ENCODE measurements at regions not wholly inside any gene's neighbourhood (a gene's known extent, or its start where the extent isn't known, plus 50 kb on each side); places are given as distances from the start of the nearest gene placed in this dataset.

GRCh38 chr3:41094351-41094750, 105.0 kb upstream of the CTNNB1 start:
- H3K9ac ChIP-seq (ENCODE audit: low read length): no peak overlapping the region
- no peaks in the 10 kb centered on the region for H3K4me1 ChIP-seq (ENCODE audit: control insufficient read depth, insufficient read depth, low read length)
- no peaks in the 10 kb centered on the region for H3K36me3 ChIP-seq (ENCODE audit: control insufficient read depth, insufficient read depth, low read length)
- no peak overlapping the region for H3K4me3 ChIP-seq (ENCODE audit: low read length)
- H3K9me3 ChIP-seq (ENCODE audit: control insufficient read depth, low read length): no peaks in the 10 kb centered on the region
- no peaks in the 10 kb centered on the region for H3K27me3 ChIP-seq (ENCODE audit: control insufficient read depth, insufficient read depth, low read length)

DNA sequence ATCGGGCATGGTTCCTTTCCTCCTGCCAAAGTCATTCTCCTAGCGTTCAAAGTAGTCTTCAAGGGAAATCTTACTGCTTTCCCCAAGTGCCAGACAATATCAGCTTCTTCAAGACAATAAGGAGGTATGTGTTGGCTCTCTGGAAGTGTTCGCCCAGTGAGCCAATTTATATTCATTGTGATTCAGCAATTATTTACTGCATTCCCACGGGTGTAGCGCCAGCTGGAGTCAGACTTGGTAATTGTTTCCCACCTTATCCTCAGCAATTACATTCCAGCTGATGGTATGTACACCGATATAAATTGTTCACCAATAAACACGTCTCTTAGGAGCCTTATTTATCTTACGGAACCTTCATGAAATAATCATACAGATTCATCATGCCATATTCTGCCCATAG, 103.6 kb upstream of the CTNNB1 start:
- no peaks in the 10 kb centered on the region for H3K9me3 ChIP-seq (ENCODE audit: control insufficient read depth, low read length)
- H3K4me3 ChIP-seq (ENCODE audit: low read length): no peak overlapping the region
- no peak overlapping the region for H3K9ac ChIP-seq (ENCODE audit: low read length)
- H3K4me1 ChIP-seq (ENCODE audit: control insufficient read depth, insufficient read depth, low read length): no peaks in the 10 kb centered on the region
- H3K36me3 ChIP-seq (ENCODE audit: control insufficient read depth, insufficient read depth, low read length): no peaks in the 10 kb centered on the region
- H3K27me3 ChIP-seq (ENCODE audit: control insufficient read depth, insufficient read depth, low read length): no peaks in the 10 kb centered on the region

DNA sequence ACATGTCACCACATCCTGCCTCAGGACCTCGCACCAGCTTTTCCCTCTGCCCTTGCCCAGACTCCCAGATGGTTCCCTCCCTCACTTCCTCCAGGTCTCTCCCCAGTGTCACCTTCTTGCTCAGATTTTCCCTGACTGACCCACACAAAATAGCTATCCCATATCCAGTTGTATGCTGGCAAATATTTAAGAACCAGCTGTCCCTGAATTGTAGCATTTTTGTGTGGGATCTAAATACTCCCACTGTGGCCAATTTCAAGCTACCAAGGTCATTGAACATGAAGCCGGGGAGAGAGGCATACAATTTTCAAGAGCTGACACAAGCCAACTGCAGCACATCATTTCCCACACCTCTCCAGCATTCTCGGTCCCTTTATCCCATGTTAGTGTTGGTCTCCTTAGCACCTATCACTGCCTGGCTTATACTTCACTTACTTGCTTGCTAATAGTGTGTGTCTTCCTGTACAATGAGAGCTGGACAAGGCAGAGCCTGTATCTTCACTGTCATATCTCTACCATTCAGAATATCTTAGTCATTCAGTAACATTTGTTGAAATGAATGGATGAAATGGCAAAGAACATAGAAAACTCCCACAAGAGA, 101.3 kb upstream of the CTNNB1 start:
- Histone ChIP-seq H3K9me3 (ENCODE audit: control insufficient read depth, low read length) (no peaks in the 10 kb centered on the region), H3K27me3 (ENCODE audit: control insufficient read depth, insufficient read depth, low read length) (no peaks in the 10 kb centered on the region), H3K36me3 (ENCODE audit: control insufficient read depth, insufficient read depth, low read length) (no peaks in the 10 kb centered on the region), H3K9ac (ENCODE audit: low read length) (no peak overlapping the region), H3K4me3 (ENCODE audit: low read length) (no peak overlapping the region), H3K4me1 (ENCODE audit: control insufficient read depth, insufficient read depth, low read length) (peaks cover 12% of the 10 kb centered on the region)

- Histone ChIP-seq H3K9ac (ENCODE audit: low read length) (no peak overlapping the region), H3K9me3 (ENCODE audit: control insufficient read depth, low read length) (no peaks in the 10 kb centered on the region), H3K27me3 (ENCODE audit: control insufficient read depth, insufficient read depth, low read length) (no peaks in the 10 kb centered on the region), H3K36me3 (ENCODE audit: control insufficient read depth, insufficient read depth, low read length) (no peaks in the 10 kb centered on the region), H3K4me3 (ENCODE audit: low read length) (no peak overlapping the region), H3K4me1 (ENCODE audit: control insufficient read depth, insufficient read depth, low read length) (peaks cover 14% of the 10 kb centered on the region)
These were observed 98.1 kb upstream of the CTNNB1 start for GRCh38 chr3:41101231-41101630.

DNA sequence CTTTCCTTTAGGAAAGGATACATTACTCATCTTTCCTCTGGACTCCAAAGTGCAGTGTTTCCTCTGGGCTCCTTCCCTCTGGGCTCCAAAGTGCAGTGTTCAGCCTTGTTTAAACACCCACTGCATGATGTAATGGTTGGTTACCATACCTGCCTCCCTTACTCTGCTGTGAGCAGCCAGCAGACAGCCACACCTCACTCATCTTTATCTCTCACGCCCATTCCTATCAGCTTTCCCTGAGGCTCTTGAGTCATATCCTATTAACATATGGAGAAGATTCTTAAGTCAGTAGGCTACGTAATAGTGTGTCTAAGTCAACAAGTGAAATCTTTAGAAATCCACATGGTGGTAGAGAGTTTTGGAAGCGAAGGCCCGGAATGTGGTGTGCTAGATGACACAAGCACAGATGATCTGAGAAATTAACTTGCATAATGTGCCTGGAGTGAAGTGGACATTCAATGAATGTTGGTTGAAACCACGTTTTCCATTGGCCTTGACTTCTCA, 97.2 kb upstream of the CTNNB1 start:
- H3K4me1 ChIP-seq (ENCODE audit: control insufficient read depth, insufficient read depth, low read length): peaks cover 14% of the 10 kb centered on the region
- H3K36me3 ChIP-seq (ENCODE audit: control insufficient read depth, insufficient read depth, low read length): no peaks in the 10 kb centered on the region
- no peaks in the 10 kb centered on the region for H3K9me3 ChIP-seq (ENCODE audit: control insufficient read depth, low read length)

DNA sequence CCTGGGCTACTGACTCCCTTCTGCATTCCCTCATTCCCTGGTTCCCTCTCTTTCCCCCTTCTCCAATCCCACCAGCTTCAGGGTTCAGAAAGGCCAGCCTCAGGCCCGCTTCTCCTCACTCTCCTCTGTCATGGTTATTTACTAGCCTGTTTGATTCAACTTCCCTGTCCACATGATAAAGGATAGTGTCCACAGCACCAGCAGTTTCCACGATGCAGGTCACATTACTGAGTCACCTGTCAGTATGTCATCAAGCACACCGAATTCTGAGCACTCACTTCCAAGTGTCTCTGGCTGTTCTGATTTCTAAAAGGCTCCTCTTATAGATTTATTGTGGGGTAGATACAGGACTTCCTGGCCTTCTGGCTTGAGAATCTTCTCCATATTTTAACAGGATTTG, 96.6 kb upstream of the CTNNB1 start:
- H3K4me1 ChIP-seq (ENCODE audit: control insufficient read depth, insufficient read depth, low read length): peaks cover 14% of the 10 kb centered on the region
- no peaks in the 10 kb centered on the region for H3K27me3 ChIP-seq (ENCODE audit: control insufficient read depth, insufficient read depth, low read length)
- no peaks in the 10 kb centered on the region for H3K36me3 ChIP-seq (ENCODE audit: control insufficient read depth, insufficient read depth, low read length)
- H3K9ac ChIP-seq (ENCODE audit: low read length): no peak overlapping the region
- H3K4me3 ChIP-seq (ENCODE audit: low read length): no peak overlapping the region
- H3K9me3 ChIP-seq (ENCODE audit: control insufficient read depth, low read length): no peaks in the 10 kb centered on the region

More for the DNA sequence above, 97.2 kb upstream of the CTNNB1 start:
- Histone ChIP-seq H3K27me3 (ENCODE audit: control insufficient read depth, insufficient read depth, low read length) (no peaks in the 10 kb centered on the region), H3K9ac (ENCODE audit: low read length) (no peak overlapping the region), H3K4me3 (ENCODE audit: low read length) (no peak overlapping the region)

DNA sequence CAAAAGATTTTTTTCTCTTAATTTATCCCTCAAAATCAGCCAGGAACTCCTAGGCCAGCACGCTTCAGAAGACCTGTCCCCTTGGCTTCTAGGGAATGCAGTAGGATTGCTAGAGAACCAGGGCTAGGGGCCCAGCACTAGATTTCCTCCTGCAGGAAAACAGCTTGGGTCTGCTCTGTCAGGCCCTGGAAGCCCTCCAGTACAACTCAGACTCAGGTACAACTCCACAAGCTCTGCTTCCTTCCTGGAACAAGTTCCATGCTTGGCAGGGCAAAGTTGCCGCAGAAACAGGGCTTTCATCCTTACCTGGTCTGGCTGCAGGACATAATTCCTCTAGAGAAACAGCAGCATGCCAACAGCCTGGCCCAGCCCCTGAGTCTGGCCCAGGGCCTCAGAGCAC, 96.1 kb upstream of the CTNNB1 start:
- Histone ChIP-seq H3K9me3 (ENCODE audit: control insufficient read depth, low read length) (no peaks in the 10 kb centered on the region), H3K27me3 (ENCODE audit: control insufficient read depth, insufficient read depth, low read length) (no peaks in the 10 kb centered on the region), H3K4me3 (ENCODE audit: low read length) (no peak overlapping the region), H3K36me3 (ENCODE audit: control insufficient read depth, insufficient read depth, low read length) (no peaks in the 10 kb centered on the region), H3K4me1 (ENCODE audit: control insufficient read depth, insufficient read depth, low read length) (peaks cover 14% of the 10 kb centered on the region), H3K9ac (ENCODE audit: low read length) (no peak overlapping the region)

- Histone ChIP-seq H3K4me1 (ENCODE audit: control insufficient read depth, insufficient read depth, low read length) (peaks cover 14% of the 10 kb centered on the region), H3K36me3 (ENCODE audit: control insufficient read depth, insufficient read depth, low read length) (no peaks in the 10 kb centered on the region), H3K9ac (ENCODE audit: low read length) (no peak overlapping the region), H3K9me3 (ENCODE audit: control insufficient read depth, low read length) (no peaks in the 10 kb centered on the region), H3K4me3 (ENCODE audit: low read length) (no peak overlapping the region), H3K27me3 (ENCODE audit: control insufficient read depth, insufficient read depth, low read length) (no peaks in the 10 kb centered on the region)
These were observed 95.2 kb upstream of the CTNNB1 start for GRCh38 chr3:41104147-41104546.

GRCh38 chr3:41106691-41107090, 92.6 kb upstream of the CTNNB1 start:
- Histone ChIP-seq H3K9me3 (ENCODE audit: control insufficient read depth, low read length) (no peaks in the 10 kb centered on the region), H3K36me3 (ENCODE audit: control insufficient read depth, insufficient read depth, low read length) (no peaks in the 10 kb centered on the region), H3K4me1 (ENCODE audit: control insufficient read depth, insufficient read depth, low read length) (peaks cover 11% of the 10 kb centered on the region), H3K27me3 (ENCODE audit: control insufficient read depth, insufficient read depth, low read length) (no peaks in the 10 kb centered on the region), H3K9ac (ENCODE audit: low read length) (no peak overlapping the region), H3K4me3 (ENCODE audit: low read length) (no peak overlapping the region)

- H3K27me3 ChIP-seq (ENCODE audit: control insufficient read depth, insufficient read depth, low read length): no peaks in the 10 kb centered on the region
- H3K4me1 ChIP-seq (ENCODE audit: control insufficient read depth, insufficient read depth, low read length): no peaks in the 10 kb centered on the region
- H3K4me3 ChIP-seq (ENCODE audit: low read length): no peak overlapping the region
- H3K9ac ChIP-seq (ENCODE audit: low read length): no peak overlapping the region
- no peaks in the 10 kb centered on the region for H3K9me3 ChIP-seq (ENCODE audit: control insufficient read depth, low read length)
- no peaks in the 10 kb centered on the region for H3K36me3 ChIP-seq (ENCODE audit: control insufficient read depth, insufficient read depth, low read length)
These were observed 88.3 kb upstream of the CTNNB1 start for GRCh38 chr3:41111011-41111410.

GRCh38 chr3:41112466-41112865, 86.8 kb upstream of the CTNNB1 start:
- H3K9me3 ChIP-seq (ENCODE audit: control insufficient read depth, low read length): no peaks in the 10 kb centered on the region
- no peak overlapping the region for H3K9ac ChIP-seq (ENCODE audit: low read length)
- no peaks in the 10 kb centered on the region for H3K36me3 ChIP-seq (ENCODE audit: control insufficient read depth, insufficient read depth, low read length)
- H3K27me3 ChIP-seq (ENCODE audit: control insufficient read depth, insufficient read depth, low read length): no peaks in the 10 kb centered on the region
- H3K4me3 ChIP-seq (ENCODE audit: low read length): no peak overlapping the region
- H3K4me1 ChIP-seq (ENCODE audit: control insufficient read depth, insufficient read depth, low read length): peaks cover 8% of the 10 kb centered on the region

DNA sequence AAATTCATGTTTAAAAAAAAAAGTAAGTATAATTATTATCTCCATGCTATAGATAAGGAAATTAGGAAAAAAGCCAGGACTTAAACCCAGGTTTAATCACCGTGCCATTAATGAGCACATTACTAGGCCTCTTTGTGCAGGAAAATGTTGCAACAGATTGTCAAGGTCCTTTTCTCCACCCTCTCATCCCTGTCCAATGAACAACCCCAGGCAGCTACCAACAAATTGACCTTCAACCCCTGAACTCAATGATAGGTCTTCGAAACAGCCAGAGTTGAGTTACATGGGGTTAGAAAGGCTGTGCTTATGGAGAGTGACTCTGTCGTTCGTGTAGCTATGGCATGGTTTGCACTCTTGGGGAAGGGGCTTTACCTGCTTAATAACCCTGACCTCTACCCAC, 84.2 kb upstream of the CTNNB1 start:
- Histone ChIP-seq H3K4me3 (ENCODE audit: low read length) (no peak overlapping the region), H3K4me1 (ENCODE audit: control insufficient read depth, insufficient read depth, low read length) (peaks cover 10% of the 10 kb centered on the region), H3K36me3 (ENCODE audit: control insufficient read depth, insufficient read depth, low read length) (no peaks in the 10 kb centered on the region), H3K27me3 (ENCODE audit: control insufficient read depth, insufficient read depth, low read length) (no peaks in the 10 kb centered on the region), H3K9ac (ENCODE audit: low read length) (no peak overlapping the region), H3K9me3 (ENCODE audit: control insufficient read depth, low read length) (no peaks in the 10 kb centered on the region)

GRCh38 chr3:41116851-41117250, 82.5 kb upstream of the CTNNB1 start:
- H3K27me3 ChIP-seq (ENCODE audit: control insufficient read depth, insufficient read depth, low read length): no peaks in the 10 kb centered on the region
- no peaks in the 10 kb centered on the region for H3K36me3 ChIP-seq (ENCODE audit: control insufficient read depth, insufficient read depth, low read length)
- H3K9me3 ChIP-seq (ENCODE audit: control insufficient read depth, low read length): no peaks in the 10 kb centered on the region
- no peak overlapping the region for H3K9ac ChIP-seq (ENCODE audit: low read length)
- H3K4me3 ChIP-seq (ENCODE audit: low read length): no peak overlapping the region
- peaks cover 10% of the 10 kb centered on the region for H3K4me1 ChIP-seq (ENCODE audit: control insufficient read depth, insufficient read depth, low read length)

All from mucosa of stomach (tissue), 1 donor.